HepG2 (cell line): ENCODE measurements at regions not wholly inside any gene's neighbourhood (a gene's known extent, or its start where the extent isn't known, plus 50 kb on each side); places are given as distances from the start of the nearest gene placed in this dataset.

Experiments
- ATAC-seq: fragments of 200-7000 bp; cut with Tn5 transposase; 3 replicates; pipeline ENCODE4 v1.9.1; 2020; ENCODE audit warnings: mild to moderate bottlenecking, moderate library complexity
- BruUV-seq: library from RNA; stranded (reverse); fragments of 400-500 nt; replicated peaks from 2 replicates; lab custom pipeline; 2021; lab: Mats Ljungman, UMichigan
- CTCF ChIA-PET: fragments of 300-600 bp; formaldehyde crosslinking; extraction: SDS; loops from one replicate; lab custom pipeline; 2021; ENCODE audit warnings: low total read pairs, inconsistent platforms, low intra/inter-chr PET ratio; lab: Yijun Ruan, JAX
- POLR2A ChIA-PET: fragments of 350-600 bp; sonication (Branson Sonifier 250); formaldehyde crosslinking; loops from one replicate; lab custom pipeline; 2020; ENCODE audit warnings: antibody characterized with exemption, inconsistent platforms; lab: Yijun Ruan, JAX
- DNase-seq: peaks from one replicate; pipeline ENCODE4 v3.0.0-alpha.2; 2015; ENCODE audit warnings: low spot score
- FAIRE-seq: peaks from 3 replicates; lab custom pipeline; 2011; peaks lifted over from hg19 to GRCh38; lab: Jason Lieb, UNC
- H2AFZ ChIP-seq: one replicate; pipeline ENCODE4 v1.6.1; 2011; ENCODE audit warnings: low read length, inconsistent platforms
- H3K27ac ChIP-seq: fragments of 300-600 bp; 3 replicates; pipeline ENCODE4 v1.8.0; 2011; ENCODE audit warnings: mixed run types, mild to moderate bottlenecking, mixed read lengths, low read length, inconsistent platforms; ENCODE audit not compliant: insufficient read depth; ENCODE audit errors: extremely low read length
- H3K27me3 ChIP-seq, 2 experiments: fragments of 200-600 bp in 1 of 2; 2 replicates in 1 of 2; 3 replicates in 1 of 2; pipeline versions ENCODE4 v1.6.0 to v1.8.0; 2011; ENCODE audit warnings: low read length in 2 of 2, mild to moderate bottlenecking in 2 of 2, moderate library complexity in 2 of 2, inconsistent platforms in 1 of 2; ENCODE audit not compliant: insufficient read depth in 2 of 2, control insufficient read depth in 1 of 2
- H3K36me3 ChIP-seq, 2 experiments: fragments of 200-600 bp in 1 of 2; replicated peaks in 1 of 2; 2 replicates in 1 of 2; 3 replicates in 1 of 2; pipeline versions ENCODE4 v1.5.1 to v1.8.0; 2011; ENCODE audit warnings: low read length in 2 of 2, inconsistent platforms in 1 of 2; ENCODE audit not compliant: insufficient read depth in 2 of 2, control insufficient read depth in 1 of 2
- H3K4me1 ChIP-seq: 2 replicates; pipeline ENCODE4 v1.5.1; 2012; ENCODE audit warnings: low read length, inconsistent platforms; ENCODE audit not compliant: insufficient read depth
- H3K4me2 ChIP-seq: 2 replicates; pipeline ENCODE4 v1.6.0; 2011; ENCODE audit warnings: low read depth, low read length, inconsistent platforms
- H3K4me3 ChIP-seq, 3 experiments: fragments of 200-600 bp in 1 of 3; sonication (generic), shearing (Covaris generic) in 1 of 3; replicated peaks in 1 of 3; 2 replicates each; pipeline ENCODE4 v1.5.1; 2011 to 2016; ENCODE audit warnings: low read length in 3 of 3, inconsistent platforms in 2 of 3, low read depth in 2 of 3, mild to moderate bottlenecking in 2 of 3, control low read depth in 1 of 3, mixed read lengths in 1 of 3; ENCODE audit not compliant: insufficient read depth in 1 of 3
- H3K79me2 ChIP-seq: one replicate; pipeline ENCODE4 v1.6.1; 2011; ENCODE audit warnings: low read length, inconsistent platforms; ENCODE audit not compliant: insufficient read depth
- H3K9ac ChIP-seq: 2 replicates; pipeline ENCODE4 v1.6.0; 2011; ENCODE audit warnings: mild to moderate bottlenecking, low read depth, low read length, inconsistent platforms; ENCODE audit not compliant: insufficient read depth
- H3K9me3 ChIP-seq: 2 replicates; pipeline ENCODE4 v1.5.1; 2012; ENCODE audit warnings: mild to moderate bottlenecking, low read length
- H4K20me1 ChIP-seq: 2 replicates; pipeline ENCODE4 v1.6.0; 2011; ENCODE audit warnings: inconsistent platforms, mild to moderate bottlenecking, low read length, moderate library complexity; ENCODE audit not compliant: insufficient read depth
- ADNP ChIP-seq: sonication (generic); formaldehyde crosslinking; IDR thresholded peaks from 2 replicates; pipeline ENCODE4 v1.4.0; 2020; ENCODE audit warnings: missing genetic modification reagents
- CBFB ChIP-seq: sonication (generic); formaldehyde crosslinking; IDR thresholded peaks from 2 replicates; pipeline ENCODE4 v1.4.0; 2020; ENCODE audit warnings: missing genetic modification reagents
- CENPX ChIP-seq: sonication (generic); formaldehyde crosslinking; IDR thresholded peaks from 2 replicates; pipeline ENCODE4 v1.9.0; 2021; ENCODE audit warnings: mild to moderate bottlenecking, missing genetic modification reagents, moderate library complexity
- CTCF ChIP-seq: sonication (generic); formaldehyde crosslinking; IDR thresholded peaks from 2 replicates; pipeline ENCODE4 v1.5.0; 2020; ENCODE audit warnings: mild to moderate bottlenecking, missing genetic modification reagents, moderate library complexity
- MBD4 ChIP-seq: IDR thresholded peaks from 2 replicates; pipeline ENCODE4 v1.6.1; 2012; ENCODE audit warnings: low read length, inconsistent platforms, borderline replicate concordance
- MEIS1 ChIP-seq: sonication (generic); formaldehyde crosslinking; IDR thresholded peaks from 2 replicates; pipeline ENCODE4 v1.9.0; 2021; ENCODE audit warnings: mild to moderate bottlenecking, missing genetic modification reagents, moderate library complexity, borderline replicate concordance
- MXI1 ChIP-seq: IDR thresholded peaks from 3 replicates; pipeline ENCODE4 v1.6.1; 2012; ENCODE audit warnings: low read depth, low read length, inconsistent platforms, borderline replicate concordance
- STAG1 ChIP-seq: sonication (generic); formaldehyde crosslinking; IDR thresholded peaks from 2 replicates; pipeline ENCODE4 v1.4.0; 2020; ENCODE audit warnings: missing genetic modification reagents
- STAT5B ChIP-seq: sonication (generic); formaldehyde crosslinking; IDR thresholded peaks from 2 replicates; pipeline ENCODE4 v1.4.0; 2020; ENCODE audit warnings: missing genetic modification reagents
- TOPORS ChIP-seq: sonication (generic); formaldehyde crosslinking; IDR thresholded peaks from 2 replicates; pipeline ENCODE4 v1.8.0; 2023; ENCODE audit warnings: mild to moderate bottlenecking, missing genetic modification reagents
- ZBTB20 ChIP-seq: sonication (generic); formaldehyde crosslinking; IDR thresholded peaks from 2 replicates; pipeline ENCODE4 v1.8.1; 2023; ENCODE audit warnings: missing genetic modification reagents, low read depth, mild to moderate bottlenecking, borderline replicate concordance
- ZFP37 ChIP-seq: sonication (generic); formaldehyde crosslinking; IDR thresholded peaks from 2 replicates; pipeline ENCODE4 v1.4.0; 2020; ENCODE audit warnings: missing genetic modification reagents, borderline replicate concordance
- ZHX2 ChIP-seq, 2 experiments: sonication (generic) in 1 of 2; formaldehyde crosslinking in 1 of 2; IDR thresholded peaks; 2 replicates each; pipeline versions ENCODE4 v1.6.1 to v1.9.0; 2014 to 2022; ENCODE audit warnings: antibody characterized with exemption in 1 of 2, borderline replicate concordance in 1 of 2, inconsistent platforms in 1 of 2, low read depth in 1 of 2, missing genetic modification reagents in 1 of 2
- ZNF33A ChIP-seq: sonication (generic); formaldehyde crosslinking; IDR thresholded peaks from 2 replicates; pipeline ENCODE4 v1.5.1; 2020; ENCODE audit warnings: missing genetic modification reagents, mild to moderate bottlenecking, moderate library complexity, borderline replicate concordance
- ZNF430 ChIP-seq: sonication (generic); formaldehyde crosslinking; IDR thresholded peaks from 2 replicates; pipeline ENCODE4 v1.9.0; 2021; ENCODE audit warnings: mild to moderate bottlenecking, missing genetic modification reagents
- ZNF660 ChIP-seq: sonication (generic); formaldehyde crosslinking; IDR thresholded peaks from 2 replicates; pipeline ENCODE4 v1.5.1; 2020; ENCODE audit warnings: mild to moderate bottlenecking, low read depth, missing genetic modification reagents, borderline replicate concordance
- ZNF768 ChIP-seq: sonication (generic); formaldehyde crosslinking; IDR thresholded peaks from 2 replicates; pipeline ENCODE4 v1.4.0; 2020; ENCODE audit warnings: missing genetic modification reagents
- WGBS: methylation state at CpG from one replicate; pipeline ENCODE4 v1.1.6; 2017; ENCODE audit warnings: low lambda C conversion rate; 5-methylcytosine and 5-hydroxymethylcytosine counted together
- in situ Hi-C: cut with HindIII; loops from 2 replicates; pipeline ENCODE4 v1.10.0; 2017; ENCODE audit warnings: low pct_unique_long_range_greater_than_20kb; ENCODE audit not compliant: extremely low pct_ligation_motif_present
- intact Hi-C: fragments of 100-400 bp; cut with micrococcal nuclease; formaldehyde crosslinking; loops from one replicate; pipeline ENCODE4 v1.10.0; 2022; ENCODE audit not compliant: unreplicated experiment

- TF ChIP-seq CTCF (CRISPR knock-in tag) = peak; percentile 30; the same call in 1 of the 2 replicates
- no peak for TF ChIP-seq MBD4
- TF ChIP-seq ZNF768 (CRISPR knock-in tag) = no peak
- peak; percentile 48 for TF ChIP-seq STAG1 (CRISPR knock-in tag)
- no peak for TF ChIP-seq ZNF660 (CRISPR knock-in tag)
- no peak for TF ChIP-seq MXI1
- TF ChIP-seq ZFP37 (CRISPR knock-in tag) = no peak
- TF ChIP-seq ZBTB20 (CRISPR knock-in tag) = no peak
- TF ChIP-seq CENPX = no peak
Observed at GRCh38 chr12:46675736-46676135, 150.1 kb downstream of the SLC38A4 start (continued).

GRCh38 chr12:46674800-46675199 lies 151.0 kb downstream of the SLC38A4 start:
- in situ Hi-C loops = loop anchor here (5.0 kb wide), 2 partner anchors 258 to 322 kb away; no protein-coding TSS in a partner anchor
- no peak for FAIRE-seq
- H3K9ac ChIP-seq = no peak overlapping the region
- TF ChIP-seq ADNP (CRISPR knock-in tag) (no peak), ZNF430 (CRISPR knock-in tag) (no peak), ZHX2 (IDR thresholded peaks at IDR 0.05; ENCODE audit: low read depth) (no peak), ZHX2 (CRISPR knock-in tag; IDR thresholded peaks at IDR 0.05; ENCODE audit: borderline replicate concordance) (no peak), TOPORS (CRISPR knock-in tag) (no peak), MEIS1 (no peak), STAT5B (no peak), CBFB (CRISPR knock-in tag) (no peak), ZNF33A (CRISPR knock-in tag) (no peak)

More at GRCh38 chr12:46674800-46675199, 151.0 kb downstream of the SLC38A4 start:
- Histone ChIP-seq H2AFZ (no peak overlapping the region), H3K9me3 (no peaks in the 10 kb centered on the region), H3K36me3 (no peaks in the 10 kb centered on the region), H3K4me3 (no peak overlapping the region), H3K27me3 (no peaks in the 10 kb centered on the region), H3K27ac (no peak overlapping the region), H4K20me1 (no peaks in the 10 kb centered on the region), H3K4me1 (peaks cover 26% of the 10 kb centered on the region), H3K79me2 (no peaks in the 10 kb centered on the region), H3K4me2 (no peak overlapping the region)
- ChIA-PET CTCF (interaction anchor here (1.0 to 2.1 kb wide), 2 partner anchors 309 to 346 kb away, joined by 5 to 6 read pairs; no protein-coding TSS in a partner anchor), POLR2A (interaction anchor here (1.0 to 1.2 kb wide), 2 partner anchors 151 to 260 kb away, joined by 3 to 4 read pairs; no protein-coding TSS in a partner anchor)
- DNase-seq = no peak
- intact Hi-C loops = loop anchor here (2.0 to 5.0 kb wide), 6 partner anchors 153 to 346 kb away; partner anchors contain the start of genes SLC38A2 and SLC38A4
- no peak for ATAC-seq
- BruUV-seq = no TSS peak
- WGBS = 92% methylated on average over 4 of the region's 4 CpGs
